Urinary bladder (tissue), 3 donors: ENCODE measurements at regions not wholly inside any gene's neighbourhood (a gene's known extent, or its start where the extent isn't known, plus 50 kb on each side); places are given as distances from the start of the nearest gene placed in this dataset.

ENCODE experiments used
- DNase-seq: peaks from one replicate; pipeline ENCODE4 v3.0.0-alpha.2; 2015; ENCODE audit errors: extremely low spot score
- H3K27ac ChIP-seq: one replicate; pipeline ENCODE4 v1.5.1; 2013; ENCODE audit warnings: low read depth, mild to moderate bottlenecking, moderate library complexity
- H3K36me3 ChIP-seq: one replicate; pipeline ENCODE4 v1.6.1; 2013; ENCODE audit warnings: mild to moderate bottlenecking, moderate library complexity; ENCODE audit not compliant: insufficient read depth
- H3K4me1 ChIP-seq: one replicate; pipeline ENCODE4 v1.6.1; 2013; ENCODE audit warnings: mild to moderate bottlenecking, moderate library complexity; ENCODE audit not compliant: insufficient read depth
- H3K4me3 ChIP-seq: one replicate; pipeline ENCODE4 v1.5.1; 2013; ENCODE audit warnings: low read depth, low read length
- WGBS: extraction: QIAGEN DNeasy Blood & Tissue Kit; methylation state at CpG from one replicate; pipeline ENCODE4 v1.1.7; 2013; 5-methylcytosine and 5-hydroxymethylcytosine counted together
- donor health status: healthy with polysubstance abuse.
- donor health status: healthy.

DNA sequence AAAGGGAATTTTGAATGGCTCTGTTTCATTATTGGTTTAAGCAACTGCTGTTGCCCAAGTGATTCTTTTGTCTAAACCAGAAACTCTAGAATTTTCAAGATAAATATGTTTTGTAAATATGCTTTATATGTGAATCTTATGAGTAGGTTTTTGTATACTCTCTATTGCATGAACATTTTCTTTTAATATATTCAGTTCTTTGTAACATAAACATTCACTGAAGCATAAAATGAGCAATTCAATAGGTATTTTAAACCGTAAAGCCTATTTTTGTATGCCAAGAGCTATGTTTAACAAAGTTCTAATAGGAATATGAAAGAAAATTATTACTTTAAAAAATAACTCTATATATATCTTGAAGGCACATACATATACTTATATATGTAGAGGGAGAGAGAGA, 293.1 kb downstream of the PSAT1 start:
- H3K4me1 ChIP-seq, result no peaks in the 10 kb centered on the region
- H3K4me3 ChIP-seq, result no peak overlapping the region
- no peaks in the 10 kb centered on the region for H3K36me3 ChIP-seq
- DNase-seq, result no peak
- no peak overlapping the region for H3K27ac ChIP-seq
- 55% methylated on average over 1 of the region's 1 CpG for WGBS

DNA sequence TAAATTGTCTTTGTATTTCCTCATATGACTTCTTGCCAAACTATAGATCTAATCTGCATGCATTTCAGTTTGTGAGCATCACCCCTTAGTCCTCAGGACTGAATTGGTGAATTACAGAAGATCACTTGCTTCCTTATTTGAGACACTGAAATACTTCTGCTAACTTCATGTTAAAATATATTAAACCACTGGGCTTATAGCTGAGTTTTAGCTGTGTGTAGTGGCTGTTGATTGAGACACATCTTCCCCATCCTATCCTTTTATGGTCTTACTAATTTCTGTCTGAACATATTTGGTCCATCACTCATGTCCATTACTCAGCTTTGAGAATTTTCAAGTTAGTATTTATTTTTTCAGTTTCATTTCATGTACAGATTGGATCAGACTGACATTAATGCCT, 295.9 kb downstream of the PSAT1 start:
- Histone ChIP-seq H3K4me3 (no peak overlapping the region), H3K27ac (no peak overlapping the region), H3K36me3 (no peaks in the 10 kb centered on the region), H3K4me1 (no peaks in the 10 kb centered on the region)
- DNase-seq, result no peak

DNA sequence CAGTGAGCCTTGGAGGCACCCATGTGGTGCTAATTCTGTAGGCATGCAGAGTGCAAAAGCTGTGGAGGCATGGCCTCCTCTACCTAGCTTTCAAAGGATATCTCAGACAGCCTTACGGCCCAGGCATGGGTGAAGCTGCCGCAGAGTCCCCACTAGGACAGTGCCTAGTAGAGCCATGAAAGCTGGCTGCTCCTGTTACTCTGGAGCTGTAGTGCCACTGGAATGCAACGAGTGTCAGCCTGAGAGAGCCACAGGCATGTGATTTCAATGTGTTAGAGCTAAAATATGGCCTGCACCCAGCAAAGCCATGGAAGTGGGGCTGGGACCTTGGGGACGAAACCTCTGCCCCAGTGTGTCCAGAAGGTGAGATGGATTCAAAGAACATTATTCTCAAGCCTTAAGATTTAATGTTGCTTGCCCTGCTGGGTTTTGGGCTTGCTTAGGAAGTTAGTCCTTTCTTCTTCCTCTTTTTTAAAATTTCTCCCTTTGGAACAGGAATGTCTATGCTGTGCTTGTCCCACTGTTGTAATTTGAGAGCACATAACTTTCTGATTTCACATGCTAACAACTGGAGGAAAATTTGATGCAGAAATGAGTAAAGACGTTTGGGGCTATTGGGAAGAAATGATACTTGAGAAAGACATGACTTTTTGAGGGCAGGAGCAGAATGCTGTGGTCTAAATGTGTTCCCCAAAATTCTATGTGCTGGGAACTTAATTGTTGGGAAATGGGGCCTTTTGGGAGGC, 298.4 kb downstream of the PSAT1 start:
- Histone ChIP-seq H3K4me3 (no peak overlapping the region), H3K4me1 (no peaks in the 10 kb centered on the region), H3K36me3 (no peaks in the 10 kb centered on the region), H3K27ac (no peak overlapping the region)
- 81% methylated on average over 5 of the region's 5 CpGs for WGBS
- DNase-seq, result no peak

DNA sequence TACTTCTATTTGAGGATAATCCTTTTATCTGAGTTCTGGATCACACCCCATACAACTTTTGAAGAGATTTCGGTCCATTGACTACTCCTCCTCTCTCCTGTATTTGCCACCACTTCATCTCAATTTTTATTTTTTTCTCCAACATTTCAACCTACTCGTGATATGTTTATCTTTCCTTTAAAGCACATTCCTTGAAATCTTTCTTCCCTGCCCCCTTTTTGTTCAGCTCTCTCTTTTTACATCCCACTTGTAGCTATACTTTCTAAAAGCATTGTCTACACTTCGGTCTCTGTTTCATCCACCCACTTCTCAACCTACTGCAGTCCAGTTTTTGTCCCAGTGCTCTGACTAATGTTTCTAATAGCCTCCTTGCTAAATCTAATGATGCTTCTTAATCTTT, 299.4 kb downstream of the PSAT1 start:
- H3K27ac ChIP-seq, result no peak overlapping the region
- 78% methylated on average over 3 of the region's 3 CpGs for WGBS
- no peak overlapping the region for H3K4me3 ChIP-seq
- no peak for DNase-seq
- H3K36me3 ChIP-seq, result no peaks in the 10 kb centered on the region
- no peaks in the 10 kb centered on the region for H3K4me1 ChIP-seq

DNA sequence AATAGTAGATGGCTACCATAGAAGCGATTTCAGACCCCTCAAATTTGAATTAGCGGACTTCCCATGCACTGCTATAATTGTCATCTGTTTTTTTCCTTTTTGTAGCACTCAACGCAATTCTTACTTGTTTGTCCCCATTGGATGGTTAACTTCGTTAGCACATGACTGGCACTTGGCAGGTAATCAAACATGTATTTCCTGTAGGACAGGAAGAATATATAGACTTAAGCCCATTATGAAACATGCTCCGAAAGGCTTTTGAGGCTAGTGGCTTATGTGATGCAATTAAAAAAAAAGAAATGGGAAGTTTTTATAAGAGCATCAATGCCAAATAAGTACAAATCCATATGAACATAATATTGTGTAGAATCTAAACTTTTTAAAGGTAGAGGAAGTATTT, 301.2 kb downstream of the PSAT1 start:
- 82% methylated on average over 5 of the region's 5 CpGs for WGBS
- H3K4me3 ChIP-seq, result no peak overlapping the region

DNA sequence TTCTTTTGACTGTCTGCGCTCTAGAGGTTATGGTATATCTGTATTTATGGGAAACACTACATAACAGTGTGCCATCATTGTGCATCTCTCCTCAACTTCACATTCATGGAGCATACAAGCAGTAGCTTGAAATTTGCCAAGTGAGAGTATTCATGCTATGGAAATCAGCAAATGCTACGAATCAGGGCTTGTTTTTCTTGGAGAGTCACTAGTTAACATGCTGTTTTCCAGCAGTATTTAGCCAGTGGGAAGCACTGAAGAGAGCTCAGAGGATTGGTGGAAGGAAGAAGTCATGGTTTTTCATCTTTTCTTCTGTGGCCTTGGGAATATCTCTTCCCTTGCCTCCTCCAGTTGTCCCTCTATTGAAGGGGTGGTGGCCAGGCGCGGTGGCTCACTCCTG, 303.0 kb downstream of the PSAT1 start:
- H3K4me3 ChIP-seq, result no peak overlapping the region
- DNase-seq, result no peak
- WGBS, result 87% methylated on average over 4 of the region's 4 CpGs
- no peak overlapping the region for H3K27ac ChIP-seq
- no peaks in the 10 kb centered on the region for H3K36me3 ChIP-seq
- no peaks in the 10 kb centered on the region for H3K4me1 ChIP-seq

More for the DNA sequence above, 301.2 kb downstream of the PSAT1 start:
- DNase-seq, result no peak
- Histone ChIP-seq H3K4me1 (no peaks in the 10 kb centered on the region), H3K27ac (no peak overlapping the region), H3K36me3 (no peaks in the 10 kb centered on the region)

DNA sequence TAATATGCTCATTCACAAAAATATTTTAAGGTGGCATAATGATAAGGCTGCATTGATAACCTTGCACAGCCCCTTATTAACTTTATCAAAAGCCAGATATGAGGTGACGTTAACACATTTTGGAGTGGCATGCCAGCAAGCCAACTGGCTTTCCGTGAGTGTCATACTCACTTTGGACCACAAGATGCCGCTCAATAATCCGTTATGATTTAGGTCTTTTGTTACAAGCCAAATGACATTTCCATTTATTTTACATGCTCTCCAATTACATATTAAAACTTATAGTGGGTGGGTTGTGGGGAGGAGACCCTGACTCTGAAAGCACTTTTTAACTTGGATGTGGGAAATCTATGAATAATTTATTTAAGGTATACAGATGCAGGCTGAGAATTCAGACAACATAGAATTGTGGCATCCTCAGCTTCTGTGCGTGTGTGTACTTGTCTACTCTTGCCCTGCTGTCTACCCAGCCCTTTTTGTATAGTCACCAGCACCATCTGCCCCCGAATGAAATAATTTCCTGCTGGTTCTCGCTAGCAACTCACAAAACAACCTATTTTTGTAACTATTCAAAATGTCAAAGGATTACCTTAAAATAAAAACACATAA, 305.1 kb downstream of the PSAT1 start:
- Histone ChIP-seq H3K4me3 (no peak overlapping the region), H3K27ac (no peak overlapping the region), H3K36me3 (no peaks in the 10 kb centered on the region), H3K4me1 (no peaks in the 10 kb centered on the region)
- WGBS, result 26% methylated on average over 7 of the region's 7 CpGs
- peak; percentile 7 for DNase-seq

DNA sequence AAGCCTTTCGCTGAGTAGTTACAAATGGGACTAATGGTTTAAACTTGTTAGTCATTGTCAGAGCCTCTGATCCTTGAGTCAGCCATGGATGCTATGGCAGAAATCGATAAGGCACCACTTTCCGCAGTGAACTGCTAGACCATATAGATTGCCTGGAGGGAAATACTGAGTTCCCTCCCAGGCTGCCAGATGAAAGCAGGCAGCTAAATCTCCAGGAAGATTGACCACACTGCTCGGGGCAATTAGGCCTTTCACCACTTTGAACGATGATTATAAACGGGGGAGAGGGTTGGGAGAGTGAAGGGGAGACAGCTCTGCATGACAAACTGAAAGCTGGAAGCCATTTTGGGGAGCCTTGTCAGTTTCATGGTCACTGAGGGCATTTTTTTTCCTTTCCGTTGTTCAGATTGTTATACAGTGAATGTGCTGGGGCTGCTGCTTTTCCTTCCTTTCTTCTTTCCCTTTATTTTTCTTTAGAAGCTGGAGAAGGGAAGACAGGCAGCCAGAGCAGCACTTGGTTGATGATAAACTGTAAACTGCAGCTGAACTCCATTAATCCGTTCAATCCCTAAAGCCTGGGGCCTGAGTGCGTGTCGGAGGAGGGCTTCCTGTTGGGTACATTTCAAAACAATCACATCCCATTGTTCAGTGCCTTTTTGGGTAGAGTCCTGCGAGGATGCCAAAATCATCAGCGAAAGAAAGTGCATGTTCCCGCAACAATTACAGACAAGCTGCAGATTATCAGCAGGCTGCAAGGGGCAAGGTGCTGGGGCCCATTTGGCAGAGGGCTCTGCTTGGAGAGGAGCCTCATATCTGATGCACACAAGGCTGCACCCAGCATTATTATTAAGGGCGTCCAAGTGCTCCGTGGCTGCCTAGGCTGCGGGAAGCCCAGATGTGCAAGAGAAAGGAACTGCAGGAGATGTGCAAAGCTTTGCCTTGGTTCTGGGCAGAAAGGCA, 308.4 kb downstream of the PSAT1 start:
- no peak overlapping the region for H3K4me3 ChIP-seq
- DNase-seq, result peak; percentile 26
- no peaks in the 10 kb centered on the region for H3K36me3 ChIP-seq
- 32% methylated on average over 16 of the region's 16 CpGs for WGBS
- H3K4me1 ChIP-seq, result no peaks in the 10 kb centered on the region
- H3K27ac ChIP-seq, result no peak overlapping the region

DNA sequence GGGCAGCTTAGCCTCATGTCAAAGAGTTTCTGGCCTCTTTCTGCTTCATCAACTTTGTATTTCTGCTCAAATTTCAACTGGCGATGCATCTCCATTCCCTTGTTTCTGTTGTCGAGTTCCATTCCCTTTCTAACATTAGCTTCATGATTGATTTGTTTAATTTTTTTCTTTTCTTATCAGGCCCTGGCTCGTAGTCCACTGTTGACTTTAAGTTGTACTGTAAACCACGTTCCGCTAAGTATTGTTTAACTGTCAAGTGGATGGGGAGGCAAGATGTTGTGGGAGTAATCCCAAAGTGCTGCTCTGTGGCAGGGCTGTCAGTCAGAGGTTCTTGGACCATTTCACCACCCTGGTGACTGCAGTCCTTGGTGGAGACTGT, 309.1 kb downstream of the PSAT1 start:
- H3K36me3 ChIP-seq, result no peaks in the 10 kb centered on the region
- no peak overlapping the region for H3K4me3 ChIP-seq
- H3K4me1 ChIP-seq, result no peaks in the 10 kb centered on the region
- 25% methylated on average over 5 of the region's 5 CpGs for WGBS
- DNase-seq, result peak; percentile 2
- H3K27ac ChIP-seq, result no peak overlapping the region

DNA sequence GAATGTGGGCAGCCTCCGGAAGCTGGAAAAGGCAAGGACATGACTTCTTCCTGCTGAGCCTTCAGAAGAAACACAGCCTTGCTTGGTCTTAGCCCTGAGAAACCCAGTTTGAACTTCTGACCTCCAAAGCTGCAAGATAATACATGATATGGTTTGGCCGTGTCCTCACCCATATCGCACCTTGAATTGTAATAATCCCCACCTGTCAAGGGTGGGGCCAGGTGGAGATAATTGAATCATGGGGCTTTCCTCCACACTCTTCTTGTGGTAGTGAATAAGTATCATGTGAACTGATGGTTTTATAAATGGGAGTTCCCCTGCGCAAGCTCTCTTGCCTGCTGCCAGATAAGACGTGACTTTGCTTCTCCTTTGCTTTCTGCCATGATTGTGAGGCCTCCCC, 310.9 kb downstream of the PSAT1 start:
- no peak for DNase-seq
- WGBS, result 76% methylated on average over 5 of the region's 5 CpGs
- H3K4me3 ChIP-seq, result no peak overlapping the region
- H3K27ac ChIP-seq, result no peak overlapping the region
- no peaks in the 10 kb centered on the region for H3K36me3 ChIP-seq
- no peaks in the 10 kb centered on the region for H3K4me1 ChIP-seq

DNA sequence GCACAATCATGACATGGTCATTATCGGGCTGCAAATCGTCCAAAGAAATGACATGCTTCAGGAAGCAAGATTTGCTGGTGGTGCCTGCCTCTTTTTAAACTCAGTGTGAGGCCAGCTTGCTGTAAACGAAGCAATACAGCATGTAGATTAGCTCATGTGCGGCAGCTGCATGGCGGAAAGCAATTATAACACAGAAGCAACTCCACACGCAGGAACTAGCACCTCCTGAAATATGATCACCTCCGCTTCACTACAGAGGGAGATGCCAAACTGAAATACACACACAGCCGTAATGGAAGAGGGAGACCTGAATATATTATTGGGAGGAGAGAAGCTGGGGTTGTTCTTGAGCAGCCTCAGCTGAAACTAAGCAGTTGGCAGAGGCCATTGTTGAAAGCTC, 312.5 kb downstream of the PSAT1 start:
- no peak for DNase-seq
- Histone ChIP-seq H3K36me3 (no peaks in the 10 kb centered on the region), H3K4me1 (no peaks in the 10 kb centered on the region), H3K4me3 (no peak overlapping the region), H3K27ac (no peak overlapping the region)
- WGBS, result 87% methylated on average over 8 of the region's 8 CpGs

DNA sequence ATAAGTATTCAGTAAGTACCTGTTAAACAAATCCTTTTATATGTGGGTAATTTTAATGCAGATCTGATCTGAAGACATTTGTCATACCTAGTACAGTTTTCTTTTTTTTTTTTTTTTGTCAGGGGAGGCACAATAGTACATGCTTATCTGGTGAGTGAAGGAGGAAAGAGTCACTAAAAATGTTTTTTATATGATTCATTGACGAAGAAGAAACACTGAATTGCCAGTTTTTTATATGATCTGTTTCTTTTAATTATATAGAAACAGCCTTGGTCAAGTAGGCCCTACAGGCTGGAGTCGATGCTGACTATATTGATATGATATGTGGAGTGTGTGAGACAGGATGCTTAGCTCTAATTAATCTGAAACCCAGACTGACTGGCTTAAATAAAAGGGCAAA, 315.2 kb downstream of the PSAT1 start:
- WGBS, result 60% methylated on average over 2 of the region's 2 CpGs
- Histone ChIP-seq H3K4me3 (no peak overlapping the region), H3K27ac (no peak overlapping the region), H3K36me3 (no peaks in the 10 kb centered on the region), H3K4me1 (no peaks in the 10 kb centered on the region)
- no peak for DNase-seq

DNA sequence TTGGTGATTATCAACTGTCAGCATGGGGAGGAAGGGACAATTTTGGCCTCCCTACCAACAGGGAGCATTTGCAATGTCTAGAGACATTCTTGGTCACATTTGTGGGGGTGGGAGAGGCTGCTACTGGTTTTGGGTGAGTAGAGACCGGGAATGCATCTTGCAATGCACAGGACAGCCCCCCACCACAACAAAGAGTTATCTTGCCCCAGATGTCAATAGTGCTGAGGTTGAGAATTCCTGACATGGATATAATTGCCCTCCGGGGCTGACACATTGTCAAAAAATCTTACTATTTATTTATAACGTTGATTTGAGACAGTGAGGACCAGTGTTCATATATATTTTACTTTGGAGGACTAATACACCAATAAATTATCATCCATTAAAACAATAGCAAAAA, 316.1 kb downstream of the PSAT1 start:
- no peaks in the 10 kb centered on the region for H3K4me1 ChIP-seq
- H3K36me3 ChIP-seq, result no peaks in the 10 kb centered on the region
- DNase-seq, result no peak
- no peak overlapping the region for H3K27ac ChIP-seq
- no peak overlapping the region for H3K4me3 ChIP-seq
- 83% methylated on average over 3 of the region's 3 CpGs for WGBS

DNA sequence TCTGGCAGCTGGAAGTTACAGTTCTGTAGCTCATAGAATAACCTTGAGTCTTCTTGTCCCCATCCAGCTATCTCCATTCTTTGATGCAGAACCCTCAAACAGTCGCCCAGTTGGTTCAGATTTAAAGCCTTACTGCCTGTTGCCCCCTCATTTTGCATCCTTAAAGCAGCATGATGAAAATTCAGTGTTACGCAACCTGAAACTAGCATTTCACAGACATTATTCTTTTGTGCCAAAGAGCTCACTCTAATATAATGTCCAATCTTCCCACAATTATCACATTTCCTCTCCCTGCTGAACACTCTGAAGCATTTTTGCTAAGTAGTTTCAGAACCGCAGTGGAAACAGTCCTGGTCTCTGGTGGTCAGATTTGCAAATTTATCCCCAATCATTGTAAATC, 318.0 kb downstream of the PSAT1 start:
- no peak for DNase-seq
- Histone ChIP-seq H3K36me3 (no peaks in the 10 kb centered on the region), H3K4me3 (no peak overlapping the region), H3K4me1 (no peaks in the 10 kb centered on the region), H3K27ac (no peak overlapping the region)
- 85% methylated on average over 3 of the region's 3 CpGs for WGBS
